CD4-positive, alpha-beta T cell treated with Interleukin-21 for 1 hour (primary cell): ENCODE measurements at regions not wholly inside any gene's neighbourhood (a gene's known extent, or its start where the extent isn't known, plus 50 kb on each side); places are given as distances from the start of the nearest gene placed in this dataset.
"Not testable (repeated sequence)": the region's sequence is repeated elsewhere in the genome, so short reads cannot be mapped to it uniquely, and the experiment has no call there.

Experiments
- DNase-seq: peaks from one replicate; pipeline ENCODE4 v3.0.0-alpha.2; 2020

GRCh38 chr2:31660812-31661335 lies 80.1 kb upstream of the SRD5A2 start:
- no peak for DNase-seq

GRCh38 chr2:31660165-31660564 lies 79.4 kb upstream of the SRD5A2 start:
- DNase-seq, result no peak

GRCh38 chr2:31654241-31654640 lies 73.5 kb upstream of the SRD5A2 start:
- DNase-seq, result no peak

- no peak for DNase-seq
Observed at GRCh38 chr2:31651736-31652135, 71.0 kb upstream of the SRD5A2 start.

GRCh38 chr2:31651267-31651666 lies 70.5 kb upstream of the SRD5A2 start:
- DNase-seq, result no peak

- DNase-seq, result no peak
Observed at GRCh38 chr2:31644551-31644950, 63.8 kb upstream of the SRD5A2 start.

GRCh38 chr2:31642707-31643106 lies 62.0 kb upstream of the SRD5A2 start:
- DNase-seq, result no peak

- not testable (repeated sequence) for DNase-seq
Observed at GRCh38 chr2:31632201-31632600, 51.5 kb upstream of the SRD5A2 start.
